Esophagus squamous epithelium (tissue), 4 donors: ENCODE measurements at regions not wholly inside any gene's neighbourhood (a gene's known extent, or its start where the extent isn't known, plus 50 kb on each side); places are given as distances from the start of the nearest gene placed in this dataset.

Experiments used
- POLR2A ChIP-seq, 4 donors: fragments of 450-650 bp; IDR thresholded peaks; one replicate each; pipeline ENCODE4 v1.6.1; 2017; ENCODE audit warnings: antibody characterized with exemption in 4 of 4, mild to moderate bottlenecking in 4 of 4, moderate library complexity in 3 of 4
- TF ChIP-seq, protein P1 (sequence below), 6 experiments: fragments of 450-650 bp in 4 of 6; fragments of 200-600 bp in 2 of 6; sonication (generic) in 2 of 6; IDR thresholded peaks; one replicate each; pipeline ENCODE4 v1.5.1; 2016 to 2019; ENCODE audit warnings: antibody characterized with exemption in 6 of 6, mild to moderate bottlenecking in 4 of 6, moderate library complexity in 4 of 6

DNA sequence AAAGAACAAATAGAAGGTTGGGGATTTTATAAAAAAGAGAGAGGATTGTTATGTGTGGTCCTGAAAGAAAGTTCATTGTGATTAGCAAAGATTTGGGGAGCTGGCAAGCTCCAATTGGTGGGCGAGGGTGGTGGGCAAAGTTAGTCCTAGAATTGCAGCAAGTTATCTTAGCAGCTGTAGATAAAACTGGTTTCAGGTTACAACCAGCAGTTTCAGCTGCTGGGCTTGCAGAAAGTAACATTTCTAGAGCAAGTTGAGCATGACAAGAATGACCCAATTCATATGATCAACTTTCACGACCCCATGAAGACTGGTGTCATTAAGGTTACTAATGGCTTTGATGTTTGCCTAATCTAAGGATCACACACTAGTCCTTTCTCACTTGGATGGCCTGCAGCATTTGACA is 177.9 kb upstream of the NUDT4 start:
- TF ChIP-seq, protein P1, sequence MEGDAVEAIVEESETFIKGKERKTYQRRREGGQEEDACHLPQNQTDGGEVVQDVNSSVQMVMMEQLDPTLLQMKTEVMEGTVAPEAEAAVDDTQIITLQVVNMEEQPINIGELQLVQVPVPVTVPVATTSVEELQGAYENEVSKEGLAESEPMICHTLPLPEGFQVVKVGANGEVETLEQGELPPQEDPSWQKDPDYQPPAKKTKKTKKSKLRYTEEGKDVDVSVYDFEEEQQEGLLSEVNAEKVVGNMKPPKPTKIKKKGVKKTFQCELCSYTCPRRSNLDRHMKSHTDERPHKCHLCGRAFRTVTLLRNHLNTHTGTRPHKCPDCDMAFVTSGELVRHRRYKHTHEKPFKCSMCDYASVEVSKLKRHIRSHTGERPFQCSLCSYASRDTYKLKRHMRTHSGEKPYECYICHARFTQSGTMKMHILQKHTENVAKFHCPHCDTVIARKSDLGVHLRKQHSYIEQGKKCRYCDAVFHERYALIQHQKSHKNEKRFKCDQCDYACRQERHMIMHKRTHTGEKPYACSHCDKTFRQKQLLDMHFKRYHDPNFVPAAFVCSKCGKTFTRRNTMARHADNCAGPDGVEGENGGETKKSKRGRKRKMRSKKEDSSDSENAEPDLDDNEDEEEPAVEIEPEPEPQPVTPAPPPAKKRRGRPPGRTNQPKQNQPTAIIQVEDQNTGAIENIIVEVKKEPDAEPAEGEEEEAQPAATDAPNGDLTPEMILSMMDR (IDR thresholded peaks at IDR 0.05), result no peak
- TF ChIP-seq POLR2A (IDR thresholded peaks at IDR 0.05), result no peak
